Activated CD8-positive, alpha-beta T cell treated with anti-CD3 and anti-CD28 coated beads for 36 hours (primary cell): ENCODE measurements at regions not wholly inside any gene's neighbourhood (a gene's known extent, or its start where the extent isn't known, plus 50 kb on each side); places are given as distances from the start of the nearest gene placed in this dataset.

Experiments used
- ATAC-seq: fragments of 200-7000 bp; cut with Tn5 transposase; one replicate; pipeline ENCODE4 v1.10.0; 2021; ENCODE audit warnings: mild to moderate bottlenecking, moderate library complexity
- CTCF ChIA-PET: fragments of 350-600 bp; sonication (Branson Sonifier 250); formaldehyde crosslinking; loops from one replicate; lab custom pipeline; 2021; ENCODE audit warnings: antibody characterized with exemption; lab: Charles Lee
- POLR2A ChIA-PET: fragments of 350-600 bp; sonication (Branson Sonifier 250); formaldehyde crosslinking; loops from one replicate; lab custom pipeline; 2021; ENCODE audit warnings: antibody characterized with exemption; lab: Charles Lee
- DNase-seq: peaks from one replicate; pipeline ENCODE4 v3.0.0-alpha.2; 2020
- H3K27ac Mint-ChIP-seq: one replicate; pipeline ENCODE4 v1.8.0; 2021; ENCODE audit warnings: mild to moderate bottlenecking, mixed read lengths
- H3K27me3 Mint-ChIP-seq: one replicate; pipeline ENCODE4 v1.8.0; 2021; ENCODE audit warnings: mixed read lengths
- H3K36me3 Mint-ChIP-seq: one replicate; pipeline ENCODE4 v1.8.0; 2021; ENCODE audit warnings: low read depth, mixed read lengths
- H3K4me1 Mint-ChIP-seq: one replicate; pipeline ENCODE4 v1.8.0; 2021; ENCODE audit warnings: low read depth, mixed read lengths
- H3K4me3 Mint-ChIP-seq: one replicate; pipeline ENCODE4 v1.8.0; 2021; ENCODE audit warnings: mild to moderate bottlenecking, moderate library complexity, mixed read lengths
- H3K9me3 Mint-ChIP-seq: one replicate; pipeline ENCODE4 v1.8.0; 2021; ENCODE audit warnings: mixed read lengths
- CTCF ChIP-seq: fragments of 200-600 bp; IDR thresholded peaks from one replicate; pipeline ENCODE4 v1.8.0; 2022; ENCODE audit warnings: antibody characterized with exemption, mild to moderate bottlenecking
- intact Hi-C: fragments of 100-400 bp; cut with micrococcal nuclease; formaldehyde crosslinking; loops from one replicate; pipeline ENCODE4 v1.10.0; 2022

GRCh38 chr9:130763331-130764171 lies 70.0 kb downstream of the EXOSC2 start:
- Mint-ChIP-seq H3K9me3 (no peaks in the 10 kb centered on the region), H3K27ac (no peak overlapping the region), H3K36me3 (no peaks in the 10 kb centered on the region), H3K4me3 (no peak overlapping the region), H3K27me3 (no peaks in the 10 kb centered on the region), H3K4me1 (peaks cover 57% of the 10 kb centered on the region)
- DNase-seq (no peak), ATAC-seq (no peak)
- intact Hi-C loops = no loop called here
- CTCF ChIA-PET = interaction anchor here (1.1 to 1.3 kb wide), 2 partner anchors 103 to 283 kb away, joined by 3 to 4 read pairs; no protein-coding TSS in a partner anchor
- TF ChIP-seq CTCF = no peak
- POLR2A ChIA-PET = interaction anchor here (1.0 kb wide), 1 partner anchor 73 kb away, joined by 3 read pairs; no protein-coding TSS in a partner anchor

GRCh38 chr9:130765137-130766020 lies 69.7 kb upstream of the ABL1 start:
- Mint-ChIP-seq H3K4me3 (no peak overlapping the region), H3K36me3 (no peaks in the 10 kb centered on the region), H3K27ac (peak overlapping the region; percentile 14), H3K27me3 (no peaks in the 10 kb centered on the region), H3K9me3 (no peaks in the 10 kb centered on the region), H3K4me1 (peaks cover 54% of the 10 kb centered on the region)
- POLR2A ChIA-PET = interaction anchor here (2.0 kb wide), 1 partner anchor 69 kb away, joined by 4 read pairs; the partner anchor contains the start of gene ABL1
- peak; percentile 77 for ATAC-seq
- no peak for TF ChIP-seq CTCF
- DNase-seq = peak; percentile 49
- intact Hi-C loops = no loop called here
- CTCF ChIA-PET = no interaction called here

- ChIA-PET POLR2A (interaction anchor here (2.0 kb wide), 1 partner anchor 68 kb away, joined by 4 read pairs; the partner anchor contains the start of gene ABL1), CTCF (interaction anchor here (0.8 to 1.4 kb wide), 2 partner anchors 100 to 104 kb away, joined by 3 to 4 read pairs; no protein-coding TSS in a partner anchor)
- DNase-seq (peak; percentile 9), ATAC-seq (peak; percentile 21)
- Mint-ChIP-seq H3K4me1 (peaks cover 54% of the 10 kb centered on the region), H3K4me3 (no peak overlapping the region), H3K27me3 (no peaks in the 10 kb centered on the region), H3K27ac (peak overlapping the region; percentile 62), H3K9me3 (no peaks in the 10 kb centered on the region), H3K36me3 (no peaks in the 10 kb centered on the region)
- intact Hi-C loops = no loop called here
- no peak for TF ChIP-seq CTCF
These were observed 68.8 kb upstream of the ABL1 start for GRCh38 chr9:130766021-130766926.

GRCh38 chr9:130766927-130767307 lies 68.1 kb upstream of the ABL1 start:
- peaks cover 51% of the 10 kb centered on the region for H3K4me1 Mint-ChIP-seq
- CTCF ChIA-PET = interaction anchor here (0.8 to 1.4 kb wide), 4 partner anchors 67 to 280 kb away, joined by 3 to 4 read pairs (median 3); no protein-coding TSS in a partner anchor

More at GRCh38 chr9:130766927-130767307, 68.1 kb upstream of the ABL1 start:
- TF ChIP-seq CTCF = no peak
- ATAC-seq = no peak
- Mint-ChIP-seq H3K9me3 (no peaks in the 10 kb centered on the region), H3K4me3 (no peak overlapping the region), H3K27ac (peak overlapping the region; percentile 62), H3K36me3 (no peaks in the 10 kb centered on the region), H3K27me3 (no peaks in the 10 kb centered on the region)
- intact Hi-C loops = no loop called here
- DNase-seq = no peak
- POLR2A ChIA-PET = interaction anchor here (2.0 kb wide), 1 partner anchor 68 kb away, joined by 4 read pairs; the partner anchor contains the start of gene ABL1
